ENCODE measurements at regions not wholly inside any gene's neighbourhood (a gene's known extent, or its start where the extent isn't known, plus 50 kb on each side); places are given as distances from the start of the nearest gene placed in this dataset.

DNA sequence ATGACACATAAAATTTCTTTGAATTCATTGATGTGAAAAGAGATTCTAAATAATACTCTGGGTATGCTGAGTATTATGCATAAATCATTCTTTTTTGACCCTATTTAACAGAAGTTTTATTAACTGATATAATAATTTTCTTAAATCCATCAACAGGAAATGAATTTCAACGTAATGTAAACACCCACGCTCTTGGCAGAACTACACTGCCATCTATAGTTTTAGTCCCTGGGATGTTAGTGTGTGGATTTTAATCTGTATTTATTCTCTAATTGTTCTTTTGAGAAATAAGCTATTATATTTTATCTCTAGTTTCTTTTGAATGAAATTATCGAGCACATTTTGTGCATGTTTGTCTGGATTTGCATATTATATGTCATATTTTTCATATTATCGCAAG is 666.8 kb upstream of the NDST4 start:
- no peaks in the 10 kb centered on the region for H3K36me3 ChIP-seq (ENCODE audit: low read depth, low read length)
- no peak overlapping the region for H3K9ac ChIP-seq (ENCODE audit: low read length)
- H3K4me1 ChIP-seq (ENCODE audit: insufficient read depth, low read length), result no peaks in the 10 kb centered on the region
- no peaks in the 10 kb centered on the region for H3K27me3 ChIP-seq (ENCODE audit: low read length)
- no peaks in the 10 kb centered on the region for H3K9me2 ChIP-seq (replicated peaks; ENCODE audit: low read length)
- H3K27ac ChIP-seq (ENCODE audit: low read length), result no peak overlapping the region
- H3K4me3 ChIP-seq (ENCODE audit: low read length), result no peak overlapping the region
- peak; percentile 4 for DNase-seq
- ChIA-PET CTCF (interaction anchor here (0.9 kb wide), 1 partner anchor 72 kb away, joined by 3 read pairs; no protein-coding TSS in a partner anchor), POLR2A (ENCODE audit: unreplicated experiment) (no interaction called here)
- no peaks in the 10 kb centered on the region for H3K9me3 ChIP-seq (ENCODE audit: low read length)
- intact Hi-C loops (cut with micrococcal nuclease), result loop anchor here (10.0 kb wide), 1 partner anchor 245 kb away; no protein-coding TSS in a partner anchor
- BruUV-seq (replicated peaks), result no TSS peak
- H4K20me1 ChIP-seq (ENCODE audit: low read length), result no peaks in the 10 kb centered on the region
- ATAC-seq, result no peak
- TF ChIP-seq EZH2 (IDR thresholded peaks at IDR 0.05; ENCODE audit: low read length, unreplicated experiment) (no peak), EZH2phosphoT487 (IDR thresholded peaks at IDR 0.05; ENCODE audit: borderline replicate concordance, low read length) (no peak), CTCF (conservative IDR thresholded peaks at IDR 0.05; ENCODE audit: low read depth, low read length) (peak; percentile 40; the same call in 1 of the 2 replicates)
- H2AFZ ChIP-seq (ENCODE audit: low read length), result no peak overlapping the region
- H3K4me2 ChIP-seq (ENCODE audit: low read length), result no peak overlapping the region
- no peaks in the 10 kb centered on the region for H3F3A ChIP-seq (ENCODE audit: low read length, unreplicated experiment)
- H3K79me2 ChIP-seq (ENCODE audit: low read length), result no peaks in the 10 kb centered on the region

DNA sequence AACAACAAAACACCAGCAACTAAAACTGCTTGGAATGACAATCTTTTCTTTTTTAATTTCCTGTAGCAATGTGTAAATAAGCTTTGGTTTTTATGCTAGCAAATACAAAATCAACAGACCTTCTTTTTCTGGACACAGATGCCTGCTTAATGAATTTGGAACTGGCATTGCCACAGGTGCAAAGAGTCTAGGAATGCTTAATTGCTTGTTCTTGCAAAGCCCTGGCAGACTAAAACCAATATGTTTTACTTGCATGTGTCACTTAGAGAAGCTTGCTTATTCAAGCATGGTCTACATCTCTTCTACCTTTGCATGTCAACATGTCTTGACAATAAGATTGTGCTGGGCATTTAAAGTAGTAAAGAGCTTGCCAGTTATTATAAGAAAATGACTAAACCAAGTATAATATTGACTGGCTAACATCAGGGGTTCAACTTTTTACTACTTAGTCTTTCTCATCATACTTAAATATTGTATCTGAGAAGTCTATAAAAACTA is 656.7 kb upstream of the NDST4 start:
- H4K20me1 ChIP-seq (ENCODE audit: low read length), result no peaks in the 10 kb centered on the region
- H3K79me2 ChIP-seq (ENCODE audit: low read length), result no peaks in the 10 kb centered on the region
- BruUV-seq (replicated peaks), result no TSS peak
- H3F3A ChIP-seq (ENCODE audit: low read length, unreplicated experiment), result no peaks in the 10 kb centered on the region
- POLR2A ChIA-PET (ENCODE audit: unreplicated experiment), result no interaction called here
- H3K4me2 ChIP-seq (ENCODE audit: low read length), result no peak overlapping the region
- CTCF ChIA-PET, result no interaction called here
- no peak for ATAC-seq
- no peaks in the 10 kb centered on the region for H3K4me1 ChIP-seq (ENCODE audit: insufficient read depth, low read length)
- DNase-seq, result no peak
- no peaks in the 10 kb centered on the region for H3K36me3 ChIP-seq (ENCODE audit: low read depth, low read length)
- no peaks in the 10 kb centered on the region for H3K27me3 ChIP-seq (ENCODE audit: low read length)
- H3K27ac ChIP-seq (ENCODE audit: low read length), result no peak overlapping the region
- TF ChIP-seq EZH2 (IDR thresholded peaks at IDR 0.05; ENCODE audit: low read length, unreplicated experiment) (no peak), EZH2phosphoT487 (IDR thresholded peaks at IDR 0.05; ENCODE audit: borderline replicate concordance, low read length) (no peak), CTCF (conservative IDR thresholded peaks at IDR 0.05; ENCODE audit: low read depth, low read length) (no peak)
- no peaks in the 10 kb centered on the region for H3K9me2 ChIP-seq (replicated peaks; ENCODE audit: low read length)
- H3K9me3 ChIP-seq (ENCODE audit: low read length), result no peaks in the 10 kb centered on the region
- H3K4me3 ChIP-seq (ENCODE audit: low read length), result no peak overlapping the region
- H2AFZ ChIP-seq (ENCODE audit: low read length), result no peak overlapping the region
- no peak overlapping the region for H3K9ac ChIP-seq (ENCODE audit: low read length)
- intact Hi-C loops (cut with micrococcal nuclease), result no loop called here

DNA sequence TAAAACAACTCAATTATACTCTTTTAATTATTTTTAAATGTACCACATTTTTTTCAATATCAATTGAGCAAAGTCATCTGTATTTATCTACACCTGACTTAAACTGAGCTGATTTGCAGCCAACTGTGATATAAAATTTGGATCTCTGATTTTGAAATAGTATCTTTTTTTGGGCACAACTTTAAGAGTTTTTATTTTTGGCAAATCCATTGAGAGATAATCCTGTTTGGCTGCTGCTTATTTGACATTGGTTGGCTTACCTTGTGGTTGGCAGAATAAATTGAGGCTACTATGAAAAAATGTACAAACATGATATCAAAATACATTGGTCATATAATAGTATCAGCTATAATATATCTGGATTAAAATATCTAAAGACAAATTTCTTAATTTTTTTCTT is 656.0 kb upstream of the NDST4 start:
- no peak for DNase-seq
- H3K4me1 ChIP-seq (ENCODE audit: insufficient read depth, low read length), result no peaks in the 10 kb centered on the region
- no peak overlapping the region for H3K4me2 ChIP-seq (ENCODE audit: low read length)
- no peaks in the 10 kb centered on the region for H3K9me3 ChIP-seq (ENCODE audit: low read length)
- no peaks in the 10 kb centered on the region for H3F3A ChIP-seq (ENCODE audit: low read length, unreplicated experiment)
- H3K36me3 ChIP-seq (ENCODE audit: low read depth, low read length), result no peaks in the 10 kb centered on the region
- H3K4me3 ChIP-seq (ENCODE audit: low read length), result no peak overlapping the region
- H3K27ac ChIP-seq (ENCODE audit: low read length), result no peak overlapping the region
- BruUV-seq (replicated peaks), result no TSS peak
- no peak for ATAC-seq
- H3K9ac ChIP-seq (ENCODE audit: low read length), result no peak overlapping the region
- intact Hi-C loops (cut with micrococcal nuclease), result no loop called here
- TF ChIP-seq EZH2phosphoT487 (IDR thresholded peaks at IDR 0.05; ENCODE audit: borderline replicate concordance, low read length) (no peak), EZH2 (IDR thresholded peaks at IDR 0.05; ENCODE audit: low read length, unreplicated experiment) (no peak), CTCF (conservative IDR thresholded peaks at IDR 0.05; ENCODE audit: low read depth, low read length) (no peak)
- ChIA-PET POLR2A (ENCODE audit: unreplicated experiment) (no interaction called here), CTCF (no interaction called here)
- H2AFZ ChIP-seq (ENCODE audit: low read length), result no peak overlapping the region
- no peaks in the 10 kb centered on the region for H3K9me2 ChIP-seq (replicated peaks; ENCODE audit: low read length)
- H3K27me3 ChIP-seq (ENCODE audit: low read length), result no peaks in the 10 kb centered on the region
- no peaks in the 10 kb centered on the region for H4K20me1 ChIP-seq (ENCODE audit: low read length)
- no peaks in the 10 kb centered on the region for H3K79me2 ChIP-seq (ENCODE audit: low read length)

All from PC-3 (cell line).